HG03103 (cell line): ENCODE measurements at regions not wholly inside any gene's neighbourhood (a gene's known extent, or its start where the extent isn't known, plus 50 kb on each side); places are given as distances from the start of the nearest gene placed in this dataset.

Experiments
- ATAC-seq: cut with Tn5 transposase; IDR thresholded peaks from one replicate; pipeline ENCODE4 v1.9.1; 2021; ENCODE audit warnings: low read depth; ENCODE audit not compliant: unreplicated experiment

- ATAC-seq: no peak
These were observed 87.0 kb upstream of the RSPO3 start for GRCh38 chr6:127031511-127031910.

- no peak for ATAC-seq
These were observed 85.5 kb upstream of the RSPO3 start for GRCh38 chr6:127032971-127033370.

DNA sequence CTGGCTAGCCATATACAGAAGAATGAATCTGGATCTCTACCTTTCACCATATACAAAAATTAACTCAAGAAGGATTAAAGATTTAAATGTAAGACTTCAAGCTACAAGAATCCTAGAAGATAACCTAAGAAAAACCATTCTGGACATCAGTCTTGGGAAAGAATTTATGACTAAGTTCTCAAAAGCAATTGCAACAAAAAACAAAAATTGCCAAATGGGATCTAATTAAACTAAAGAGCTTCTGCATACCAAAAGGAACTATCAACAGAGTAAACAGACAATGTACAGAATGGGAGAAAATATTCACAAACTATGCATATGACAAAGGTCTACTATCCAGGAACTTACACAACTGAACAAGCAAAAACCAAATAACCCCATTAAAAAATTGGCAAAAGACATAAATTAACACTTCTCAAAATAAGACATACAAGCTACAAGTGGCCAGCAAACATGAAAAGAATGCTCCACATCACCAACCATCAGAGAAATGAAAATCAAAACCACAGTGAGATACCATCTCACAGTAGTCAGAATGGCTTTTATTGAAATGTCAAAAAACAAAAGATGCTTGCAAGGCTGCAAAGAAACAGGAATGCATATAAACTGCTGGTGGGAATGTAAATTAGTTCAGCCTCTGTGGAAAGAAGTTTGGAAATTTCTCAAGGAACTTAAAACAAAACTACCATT, 66.8 kb upstream of the RSPO3 start:
- no peak for ATAC-seq

DNA sequence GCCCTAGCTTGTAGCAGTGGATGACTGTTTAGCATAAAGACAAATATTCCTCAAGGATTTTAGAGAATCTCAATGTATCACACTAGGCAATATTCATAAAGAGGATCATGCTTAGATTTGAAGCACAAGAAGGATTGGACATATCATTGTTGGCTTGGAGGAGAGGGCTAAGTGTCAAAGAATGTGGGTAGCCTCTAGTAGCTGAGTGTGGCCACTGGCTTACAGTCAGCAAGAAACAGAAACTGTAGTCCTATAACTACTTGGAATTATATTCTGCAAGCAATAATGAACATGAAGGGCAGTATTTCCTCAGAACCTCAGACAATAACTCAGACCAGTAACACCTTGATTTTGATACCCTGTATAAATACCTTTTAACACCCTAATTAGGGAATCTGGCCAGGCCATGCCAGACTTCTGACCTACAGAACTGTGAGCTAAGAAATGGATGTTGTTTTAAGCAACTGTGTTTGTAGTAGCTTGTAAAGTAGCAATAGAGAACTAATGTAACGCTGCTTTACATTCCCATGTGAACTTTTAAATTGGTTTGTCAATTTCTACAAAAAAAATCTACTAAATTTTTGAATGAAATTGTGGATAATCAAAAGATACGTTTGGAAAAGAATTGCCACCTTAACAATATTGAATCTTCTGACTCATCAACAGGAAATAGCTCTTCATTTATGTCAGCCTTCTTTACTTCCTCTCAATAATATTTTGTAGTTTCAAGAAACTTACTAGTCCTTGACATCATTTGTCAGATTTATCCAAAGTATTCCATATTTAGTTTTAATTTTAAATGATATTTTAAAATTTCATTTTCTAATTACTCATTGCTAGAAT, 65.2 kb upstream of the RSPO3 start:
- no peak for ATAC-seq

- ATAC-seq: no peak
These were observed 64.6 kb upstream of the RSPO3 start for GRCh38 chr6:127053875-127054235.

DNA sequence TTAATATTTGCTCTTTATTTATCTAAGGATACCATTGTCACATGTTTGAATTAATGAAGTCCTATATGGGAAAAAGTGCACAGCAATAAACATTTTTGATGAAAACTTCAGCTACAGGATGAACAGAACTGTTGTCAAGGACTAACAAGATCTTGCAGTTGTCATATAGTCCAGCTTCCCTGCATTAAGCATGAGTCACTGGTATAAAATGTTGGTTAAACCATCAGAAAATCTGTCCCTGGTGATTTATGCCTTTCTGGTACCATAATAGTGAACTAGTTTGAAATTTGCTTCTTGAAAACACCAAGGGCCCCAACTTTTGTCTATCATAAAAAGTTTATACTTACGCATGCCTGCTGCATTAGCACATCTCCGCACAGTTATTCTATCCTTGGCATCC, 60.4 kb upstream of the RSPO3 start:
- no peak for ATAC-seq

DNA sequence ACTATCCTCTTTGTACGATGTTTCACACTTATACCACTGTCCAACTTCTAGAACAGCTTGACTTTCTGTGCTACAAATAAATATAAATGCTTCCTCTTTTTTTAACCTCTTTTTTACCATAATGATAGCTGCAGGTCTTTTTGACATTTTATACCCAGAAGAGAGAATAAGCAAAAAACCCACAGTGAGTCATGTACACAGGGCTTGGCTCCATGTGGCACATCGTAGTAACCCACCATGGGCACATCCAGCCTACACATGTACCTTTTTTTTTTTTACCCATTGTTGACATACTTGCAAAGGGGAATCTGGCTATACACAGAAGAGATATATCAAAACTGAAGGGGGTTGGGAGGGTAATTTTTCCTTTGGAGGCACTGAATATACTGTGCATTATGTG, 59.5 kb upstream of the RSPO3 start:
- no peak for ATAC-seq
